ENCODE measurements at regions not wholly inside any gene's neighbourhood (a gene's known extent, or its start where the extent isn't known, plus 50 kb on each side); places are given as distances from the start of the nearest gene placed in this dataset.
"Not testable (repeated sequence)": the region's sequence is repeated elsewhere in the genome, so short reads cannot be mapped to it uniquely, and the experiment has no call there.

DNA sequence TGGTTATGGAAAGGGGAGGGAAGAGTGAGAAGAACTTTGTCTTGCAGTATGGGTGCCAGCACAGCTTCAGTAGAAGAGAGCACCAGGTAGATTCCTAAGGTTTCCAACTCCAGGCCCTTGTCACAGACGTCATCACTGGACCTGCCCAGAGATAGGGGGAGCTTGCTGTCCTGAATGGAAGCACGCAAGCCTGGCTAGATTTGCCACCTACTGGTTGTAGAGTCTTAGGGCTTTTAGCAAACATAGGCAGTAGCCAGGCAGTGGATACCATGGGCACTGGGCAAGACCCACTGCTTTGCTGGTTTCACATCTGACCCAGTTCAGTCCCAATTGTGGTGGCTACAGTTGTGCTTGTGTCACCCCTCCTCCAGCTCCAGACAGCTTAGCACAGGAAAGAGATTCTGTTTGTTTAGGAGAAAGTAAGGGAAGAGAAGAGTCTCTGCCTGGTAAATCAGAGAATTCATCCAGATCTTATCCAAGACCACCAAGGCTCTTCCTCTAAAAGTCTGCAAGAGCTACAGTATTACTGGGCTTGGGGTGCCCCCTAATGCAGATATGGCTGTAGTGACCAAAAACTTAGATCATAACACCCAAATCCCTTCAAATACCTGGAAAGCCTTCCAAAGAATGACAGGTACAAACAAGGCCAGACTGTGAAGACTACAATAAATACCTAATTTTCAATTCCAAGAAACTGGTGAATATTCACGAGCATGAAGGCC lies 158.9 kb downstream of the HINT1 start:
- DNase-seq, result no peak

DNA sequence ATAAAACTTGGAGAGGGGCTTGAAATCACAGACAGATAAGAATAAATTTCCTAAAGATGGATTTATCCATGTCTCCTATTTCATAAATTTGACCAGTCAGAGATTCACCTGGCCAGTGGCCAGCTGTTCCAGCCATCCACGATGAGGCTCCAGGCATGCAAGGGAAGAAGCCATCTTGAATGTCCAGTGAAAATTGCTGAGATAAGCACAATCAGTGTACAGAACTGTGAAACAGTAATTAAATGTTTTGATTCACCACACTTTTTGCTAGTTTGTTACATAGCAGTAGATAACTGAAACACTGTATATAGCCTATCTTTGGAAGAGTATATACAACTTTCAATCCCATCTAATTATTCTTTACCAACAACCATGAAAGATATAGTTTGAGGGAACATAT lies 163.5 kb downstream of the HINT1 start:
- no peak for DNase-seq

DNA sequence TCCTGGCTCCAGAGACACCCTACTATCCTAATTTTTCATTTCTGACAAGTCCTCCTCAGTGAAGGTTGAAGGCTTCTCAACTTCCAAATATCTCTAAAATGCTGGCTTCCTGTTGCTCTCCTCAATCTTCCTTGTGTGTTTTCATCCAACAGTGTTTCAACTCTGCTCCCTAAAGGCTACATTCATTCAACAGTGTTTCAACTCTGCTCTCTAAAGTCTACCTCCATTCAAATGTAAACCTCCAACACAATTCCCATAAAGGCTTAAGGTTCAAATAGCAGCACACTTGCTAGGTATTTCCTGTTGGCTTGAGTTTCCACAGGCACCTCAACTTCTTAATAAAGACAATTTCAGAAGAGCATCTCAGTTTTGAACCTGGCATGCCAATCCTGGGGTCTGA lies 164.8 kb downstream of the HINT1 start:
- DNase-seq, result no peak

DNA sequence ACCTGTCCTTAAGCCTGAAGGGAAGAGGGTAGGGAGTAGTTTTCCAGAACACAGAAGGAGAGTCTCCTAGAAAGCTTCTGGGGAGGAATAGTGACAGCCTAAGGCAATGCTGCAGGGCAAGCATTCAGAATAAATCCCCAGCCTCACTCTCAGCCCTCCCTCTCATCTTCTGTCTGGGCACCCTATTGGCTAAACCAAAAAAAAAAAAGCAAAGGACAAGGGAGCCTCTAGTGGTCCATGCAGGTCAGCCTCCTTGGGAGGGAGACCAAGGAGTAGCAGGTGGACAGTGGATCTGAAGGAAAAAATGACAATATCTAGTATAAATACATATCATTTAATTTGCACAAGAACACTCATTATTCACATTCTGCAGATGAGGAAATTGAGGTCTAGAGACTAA lies 168.3 kb downstream of the HINT1 start:
- DNase-seq, result not testable (repeated sequence)

DNA sequence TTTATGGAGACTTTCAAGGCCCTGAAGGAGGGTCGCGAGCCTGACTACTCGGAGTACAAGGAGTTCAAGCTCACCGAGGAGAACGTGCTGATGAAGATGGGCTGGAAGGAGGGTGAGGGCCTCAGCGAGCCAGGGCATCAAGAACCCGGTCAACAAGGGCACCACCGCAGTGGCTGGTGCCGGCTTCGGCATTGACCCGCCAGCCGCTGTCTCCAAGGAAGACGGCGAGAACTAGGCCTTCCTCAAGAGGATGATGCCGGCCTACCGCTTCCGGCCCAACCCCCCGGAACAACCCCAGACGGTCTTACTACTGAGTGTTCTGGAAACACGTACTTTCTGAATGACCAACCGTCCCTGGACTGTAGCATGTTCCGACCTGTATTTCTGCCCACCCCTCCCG lies 169.2 kb downstream of the HINT1 start:
- DNase-seq, result no peak

DNA sequence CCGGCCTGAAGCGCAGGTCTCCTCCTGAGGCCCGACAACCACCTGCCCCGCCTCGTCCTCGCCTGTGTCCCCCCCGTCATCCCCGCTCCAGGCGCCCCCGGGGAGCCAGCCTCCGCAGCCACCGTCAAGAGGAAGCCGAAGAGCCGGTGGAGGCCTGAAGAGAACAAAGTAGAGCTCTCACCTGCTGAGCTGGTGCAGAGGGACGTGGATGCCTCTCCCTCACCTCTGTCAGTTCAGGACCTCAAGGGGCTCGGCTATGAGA lies 169.9 kb downstream of the HINT1 start:
- no peak for DNase-seq

DNA sequence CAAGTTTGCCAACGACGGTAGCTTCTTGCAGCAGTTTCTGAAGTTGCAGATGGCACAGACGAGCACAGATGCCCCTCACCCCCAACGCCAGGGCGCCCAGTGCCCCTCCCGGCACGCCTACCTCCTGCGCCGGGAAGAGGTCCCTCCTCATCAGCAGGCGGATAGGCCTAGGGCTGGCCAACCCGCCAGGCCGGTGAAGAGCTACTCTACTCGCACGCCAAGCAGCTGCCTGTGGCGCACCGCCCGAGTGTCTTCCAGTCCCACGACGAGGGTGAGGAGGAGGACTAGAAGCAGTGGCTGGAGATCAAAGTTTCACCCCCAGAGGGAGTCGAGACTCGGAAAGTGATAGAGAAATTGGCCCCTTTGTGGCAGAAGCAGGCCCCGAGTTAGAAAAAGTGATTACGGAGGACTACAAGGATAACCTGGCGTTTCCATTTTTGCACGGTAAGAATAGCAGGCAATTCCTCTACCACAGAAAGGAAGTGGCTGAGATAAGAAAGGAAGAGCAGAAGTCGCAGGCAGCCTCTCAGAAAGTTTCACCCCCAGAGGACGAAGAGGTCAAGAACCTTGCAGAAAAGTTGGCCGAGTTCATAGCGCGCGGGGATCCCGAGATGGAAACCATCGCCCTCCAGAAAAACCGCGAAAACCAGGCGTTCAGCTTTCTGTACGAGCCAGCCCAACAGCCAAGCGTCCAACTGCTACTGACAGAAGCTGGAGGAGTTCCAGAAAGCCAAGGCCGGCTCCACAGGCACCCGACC lies 170.4 kb downstream of the HINT1 start:
- DNase-seq, result no peak

DNA sequence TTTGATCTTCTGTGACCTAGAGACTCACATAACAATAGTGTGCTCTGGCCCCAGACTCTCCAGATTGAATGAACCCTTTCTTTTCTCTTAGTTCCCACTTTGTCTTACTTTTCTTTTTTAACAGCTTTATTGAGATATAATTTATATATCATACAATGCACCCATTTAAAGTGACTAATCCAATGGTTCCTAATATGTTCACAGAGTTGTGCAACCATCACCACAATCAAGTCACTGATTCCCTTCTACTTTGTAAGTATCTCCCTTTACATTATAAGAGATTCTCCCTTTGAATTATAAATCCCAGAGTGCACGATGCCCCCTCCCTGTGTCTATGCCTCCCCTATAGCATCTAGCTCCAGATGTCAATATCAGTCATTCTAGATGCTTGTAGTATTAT lies 172.4 kb downstream of the HINT1 start:
- DNase-seq, result no peak

DNA sequence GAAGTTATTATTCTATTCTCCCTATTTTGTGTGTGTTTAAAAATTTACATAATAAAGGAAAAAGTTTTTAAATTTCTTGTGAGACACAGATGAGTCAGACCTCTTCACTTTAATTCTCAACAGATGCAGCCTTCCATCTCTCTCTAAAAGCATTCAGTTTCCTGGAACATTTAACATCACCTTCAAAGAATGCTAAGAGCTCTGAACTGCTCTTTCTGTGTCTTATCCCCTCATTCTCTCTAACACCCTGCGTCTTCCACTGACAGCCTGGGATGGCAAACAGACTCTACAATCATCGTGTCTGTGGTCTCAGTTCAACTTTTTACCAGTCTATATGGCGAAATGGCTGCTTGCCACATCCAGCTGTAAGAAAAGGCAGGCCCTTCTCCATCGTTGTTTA lies 173.0 kb downstream of the HINT1 start:
- peak; percentile 26 for DNase-seq

DNA sequence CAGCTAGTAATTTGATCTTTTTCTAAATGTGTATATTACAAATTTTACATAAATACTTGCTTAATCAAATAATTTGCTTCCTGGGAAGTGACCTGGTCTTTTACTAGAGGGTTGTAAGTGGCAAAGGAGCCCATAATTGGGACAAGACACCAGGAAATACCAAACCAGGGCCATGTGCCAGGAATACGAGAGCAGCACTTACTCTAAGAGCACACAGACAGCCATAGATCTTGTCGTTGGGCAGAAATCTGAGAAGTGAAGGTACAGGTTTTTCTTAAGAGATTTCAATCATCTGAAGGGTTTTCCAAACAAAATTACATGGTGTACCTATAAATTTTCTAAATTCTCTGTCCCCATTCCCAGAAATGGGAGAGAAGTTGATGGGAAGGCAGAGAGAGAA lies 179.3 kb downstream of the HINT1 start:
- no peak for DNase-seq

DNA sequence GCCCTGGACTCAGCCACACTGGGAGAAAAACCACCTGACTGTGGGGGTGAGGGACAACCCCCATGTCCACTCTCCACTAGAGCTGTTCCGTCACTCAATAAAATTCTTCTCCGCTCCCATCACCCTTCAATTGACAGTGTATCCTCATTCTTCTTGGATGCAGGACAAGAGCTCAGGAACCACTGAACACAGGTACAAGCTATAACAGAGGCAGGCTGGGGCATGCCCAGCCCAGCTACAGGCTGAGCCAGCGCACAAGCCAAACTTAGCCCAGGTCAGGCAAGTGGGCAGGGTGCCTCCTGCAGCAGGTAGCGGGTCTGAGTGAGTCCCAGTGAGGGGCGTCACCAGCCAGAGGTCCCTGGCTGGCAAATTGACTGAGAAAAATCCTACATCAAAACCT lies 183.4 kb downstream of the HINT1 start:
- no peak for DNase-seq

DNA sequence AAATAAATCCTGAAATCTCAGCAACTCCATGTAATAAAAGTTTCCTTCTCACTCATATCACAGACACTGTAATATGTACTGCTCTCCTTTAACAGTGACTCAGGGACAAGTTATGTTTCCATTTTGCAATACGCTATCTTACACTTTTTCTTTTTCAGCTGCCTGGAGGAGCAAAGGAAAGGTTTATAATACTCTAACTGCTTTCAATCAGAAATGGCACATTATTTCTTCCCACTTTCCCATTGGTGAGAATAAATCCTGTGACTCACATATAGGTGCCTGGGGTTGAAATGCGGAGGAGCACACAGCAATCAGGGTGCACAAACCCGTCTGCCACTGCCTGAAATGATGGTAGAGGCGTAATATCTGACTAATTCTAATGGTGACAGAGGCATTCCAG lies 186.6 kb downstream of the HINT1 start:
- no peak for DNase-seq

DNA sequence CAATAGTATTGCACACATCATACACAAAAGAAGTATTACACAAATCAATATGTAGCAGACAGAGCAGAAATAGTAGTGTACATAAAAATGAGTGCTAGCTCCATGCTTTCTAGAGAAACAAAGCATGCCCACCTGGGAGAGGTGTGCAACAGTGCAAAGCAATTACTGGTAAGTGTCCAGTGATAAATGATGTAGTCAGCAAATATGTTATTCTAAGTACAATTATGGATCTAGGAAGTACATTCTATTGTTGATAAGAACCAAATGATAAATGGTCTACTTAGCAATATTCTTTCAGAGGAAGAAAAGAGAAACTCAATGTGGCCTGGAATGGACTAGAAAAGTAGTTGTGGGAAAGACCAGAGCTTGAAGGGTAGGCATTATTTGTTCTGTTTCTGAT lies 188.6 kb downstream of the HINT1 start:
- no peak for DNase-seq

DNA sequence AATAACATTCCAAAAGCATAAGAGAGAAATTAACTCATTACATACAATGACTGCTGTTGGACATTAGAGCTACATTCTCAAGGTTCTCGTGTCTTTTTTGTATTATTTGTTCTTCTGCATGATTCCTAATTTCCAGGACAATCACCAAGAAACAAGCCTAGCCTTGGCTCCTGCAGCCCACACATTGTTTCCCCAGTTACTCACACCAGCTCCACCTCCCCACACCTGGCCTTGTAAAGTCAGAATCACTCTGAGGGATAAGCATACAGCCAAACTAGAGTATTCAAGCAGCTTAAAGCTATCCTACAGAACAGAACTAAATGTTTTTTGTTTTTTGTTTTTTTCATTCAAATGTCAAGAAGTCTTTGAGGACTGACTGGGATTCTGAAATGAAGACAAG lies 189.2 kb downstream of the HINT1 start:
- DNase-seq, result no peak

DNA sequence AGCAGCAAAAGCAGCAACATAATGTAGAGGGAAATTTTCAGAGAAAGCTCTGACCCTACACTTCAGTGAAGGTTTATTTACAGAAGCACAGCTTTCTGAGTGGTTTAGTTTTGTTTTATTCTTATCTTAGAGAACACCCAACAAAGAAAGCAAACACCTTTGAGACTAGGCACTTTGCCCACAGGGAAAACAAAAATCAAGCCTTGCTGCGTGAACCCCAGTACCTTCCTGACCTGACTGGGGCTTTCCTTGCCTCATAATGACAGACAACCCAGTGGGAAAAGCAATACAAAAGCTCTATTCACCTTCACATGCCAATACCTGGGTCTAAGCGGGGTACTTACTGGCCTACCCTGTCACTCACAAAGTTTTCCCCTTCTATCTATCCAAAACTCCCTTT lies 189.8 kb downstream of the HINT1 start:
- DNase-seq, result no peak

DNA sequence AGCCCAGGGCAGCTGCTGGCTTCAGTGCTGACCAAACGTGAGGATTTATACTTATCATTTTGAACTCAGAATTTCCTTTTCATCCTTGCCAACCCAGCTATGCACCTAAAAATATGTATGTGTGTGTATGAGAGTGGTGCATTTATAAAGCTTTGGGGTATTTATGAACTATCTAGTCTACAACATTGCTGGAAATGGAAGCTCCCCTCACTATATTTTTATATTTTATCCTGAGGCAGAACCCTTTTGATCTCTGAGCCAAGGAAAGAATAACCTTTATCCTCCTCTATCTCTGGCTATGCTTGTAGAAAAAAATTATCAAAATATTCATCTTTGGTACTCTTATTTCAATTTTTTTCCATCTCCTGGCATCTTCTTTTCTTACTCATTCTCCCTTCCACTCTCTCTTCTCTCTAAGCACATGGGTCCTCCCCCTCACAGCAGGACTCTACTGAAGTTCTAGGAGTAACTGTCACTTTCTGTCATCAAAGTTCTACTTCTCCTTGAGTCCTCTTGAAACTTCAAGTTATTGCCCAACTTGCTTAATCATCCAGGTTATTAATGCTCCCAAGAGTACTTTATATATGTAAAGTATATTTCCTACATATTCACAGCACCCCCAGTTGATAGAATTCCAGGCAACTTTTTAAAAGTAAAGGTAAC lies 190.9 kb downstream of the HINT1 start:
- no peak for DNase-seq

DNA sequence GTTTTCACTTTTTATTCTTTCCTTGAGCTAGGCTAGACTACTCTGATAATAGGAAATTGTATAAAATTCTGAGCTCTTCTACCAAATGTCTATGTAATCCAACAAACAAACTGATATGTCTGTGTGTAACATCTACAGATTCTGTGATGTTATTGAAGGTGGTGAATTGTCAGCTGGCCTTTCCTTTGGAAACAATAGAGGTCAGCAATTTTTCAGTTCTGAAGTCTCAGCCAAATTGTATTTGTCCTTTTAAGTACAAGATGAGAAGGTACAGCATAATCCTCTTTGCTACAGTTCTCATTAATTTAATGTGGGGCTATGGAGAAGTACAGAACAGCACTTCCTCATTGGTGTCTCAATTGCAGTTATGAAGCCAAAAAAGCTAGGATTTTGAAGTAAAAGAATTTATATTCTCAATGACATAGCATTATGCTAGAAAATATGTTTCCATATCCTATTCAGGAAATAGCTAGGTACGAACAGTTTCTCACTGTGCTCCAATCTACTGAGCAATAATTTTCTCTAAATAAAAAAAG lies 198.0 kb downstream of the HINT1 start:
- DNase-seq, result no peak

DNA sequence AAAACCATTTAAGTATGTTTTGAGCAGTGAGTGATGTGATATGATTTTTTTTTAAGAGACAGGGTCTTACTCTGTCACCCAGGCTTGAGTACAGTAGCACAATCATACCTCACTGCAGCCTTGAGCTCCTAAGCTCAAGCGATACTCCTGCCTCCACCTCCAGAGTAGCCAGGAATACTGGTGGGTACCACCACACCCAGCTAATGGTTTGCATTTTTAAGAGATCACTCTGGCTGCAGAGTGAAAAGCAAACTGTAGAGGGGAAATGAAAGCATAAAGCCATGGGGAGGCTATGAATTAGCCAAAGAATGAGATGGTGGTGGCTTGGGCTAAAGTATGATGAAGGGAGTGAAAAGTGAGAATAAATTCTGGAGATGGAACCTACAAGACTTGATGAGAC lies 199.1 kb downstream of the HINT1 start:
- DNase-seq, result no peak

DNA sequence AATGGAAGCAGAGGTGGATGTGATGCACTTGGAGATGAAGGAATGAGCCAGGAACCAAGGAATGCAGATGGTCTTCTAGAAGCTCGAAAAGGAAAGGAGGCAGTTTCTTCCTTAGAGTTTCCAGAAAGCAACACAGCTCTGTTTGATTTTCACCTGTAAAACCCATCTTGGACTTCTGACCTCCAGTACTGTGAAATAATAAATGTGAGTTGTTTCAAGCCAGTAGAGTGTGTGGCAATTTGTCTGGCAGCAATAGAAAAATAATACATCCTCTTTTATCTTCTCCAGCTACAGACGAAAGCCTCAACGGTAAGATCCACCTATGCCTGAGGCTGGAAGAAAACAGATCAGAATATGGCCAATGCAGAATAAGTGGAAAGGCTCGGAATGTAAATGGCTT lies 199.7 kb downstream of the HINT1 start:
- DNase-seq, result no peak

DNA sequence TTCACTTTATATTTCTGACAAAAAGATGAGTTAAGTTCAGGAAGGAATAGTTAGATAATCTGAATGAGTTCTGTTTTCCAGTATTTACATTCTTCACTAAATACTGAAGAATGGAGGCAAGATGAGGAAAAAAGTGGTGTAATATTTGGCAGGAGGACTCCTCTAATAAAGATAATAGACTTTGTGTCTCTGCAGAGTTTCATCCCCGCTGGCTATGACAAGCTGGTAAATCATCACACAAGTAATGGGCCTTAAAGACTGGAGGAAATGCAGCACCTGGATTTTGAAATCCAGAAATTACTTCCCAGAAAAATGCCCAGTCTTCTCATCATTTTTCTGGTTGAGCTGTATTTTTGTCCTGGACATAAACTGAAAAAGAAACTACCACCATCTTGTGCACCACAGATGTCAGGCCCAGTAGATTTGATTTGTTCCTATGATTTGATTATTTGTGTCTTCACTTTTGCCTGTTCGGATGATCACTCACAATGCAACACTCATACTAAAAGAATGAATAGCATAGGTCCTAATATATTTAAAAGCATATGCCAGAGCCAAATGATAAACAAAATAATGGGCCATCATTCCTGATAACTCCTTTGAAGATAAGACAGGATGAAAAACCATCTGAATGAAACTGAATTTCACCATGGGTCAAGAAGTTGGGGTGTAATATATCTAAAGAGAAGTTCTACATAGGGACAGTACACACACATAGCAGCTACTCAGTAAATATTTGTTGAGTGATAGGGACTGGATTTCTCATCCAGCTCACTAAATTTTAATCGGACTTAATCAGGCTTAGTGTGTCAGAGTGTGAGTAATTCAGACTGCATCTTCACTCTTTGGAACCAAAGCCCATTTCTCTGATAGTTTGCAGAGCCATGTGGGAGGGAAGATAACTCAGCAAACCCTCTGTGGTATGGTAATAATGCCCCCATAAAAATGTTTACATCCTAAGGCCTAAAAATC lies 200.5 kb downstream of the HINT1 start:
- no peak for DNase-seq

DNA sequence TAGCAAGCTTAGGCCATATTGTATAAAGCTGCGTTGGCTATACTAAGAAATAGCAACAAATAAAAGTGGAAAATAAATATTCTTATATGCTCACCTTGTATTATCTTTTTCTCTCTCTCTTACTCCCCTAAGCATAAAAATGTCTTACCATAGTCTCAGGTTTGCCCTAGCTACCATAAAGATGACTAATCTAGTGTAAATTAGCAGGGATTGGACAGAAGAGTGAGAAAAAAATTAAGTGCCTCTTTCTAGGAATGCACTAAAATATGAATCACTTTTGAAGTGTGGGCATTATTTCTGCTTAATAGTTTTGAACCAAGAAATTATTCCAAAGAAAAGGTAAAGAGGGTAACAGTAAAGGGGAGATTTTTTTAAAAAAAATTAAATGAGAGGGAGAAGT lies 201.3 kb downstream of the HINT1 start:
- DNase-seq, result no peak

DNA sequence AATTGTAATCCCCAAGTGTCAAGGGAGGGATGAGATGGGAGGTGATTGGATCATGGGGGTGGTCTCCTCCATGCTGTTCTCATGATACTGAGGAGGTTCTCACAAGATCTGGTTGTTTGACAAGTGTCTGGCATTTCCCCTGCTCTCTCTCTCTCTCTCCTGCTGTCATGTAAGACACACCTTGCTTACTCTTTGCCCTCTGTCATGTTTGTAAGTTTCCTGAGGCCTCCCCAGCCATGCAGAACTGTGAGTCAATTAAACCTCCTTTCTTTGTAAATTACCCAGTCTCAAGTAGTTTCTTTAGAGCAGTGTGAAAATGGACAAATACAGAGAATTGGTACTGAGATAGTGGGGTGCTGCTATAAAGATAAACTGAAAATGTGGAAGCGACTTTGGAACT lies 207.9 kb downstream of the HINT1 start:
- no peak for DNase-seq
